ENCODE measurements at regions not wholly inside any gene's neighbourhood (a gene's known extent, or its start where the extent isn't known, plus 50 kb on each side); places are given as distances from the start of the nearest gene placed in this dataset.

- DNase-seq (ENCODE audit: low read depth): no peak
Observed at GRCh38 chr20:10954137-10954840, 280.5 kb upstream of the JAG1 start.

DNA sequence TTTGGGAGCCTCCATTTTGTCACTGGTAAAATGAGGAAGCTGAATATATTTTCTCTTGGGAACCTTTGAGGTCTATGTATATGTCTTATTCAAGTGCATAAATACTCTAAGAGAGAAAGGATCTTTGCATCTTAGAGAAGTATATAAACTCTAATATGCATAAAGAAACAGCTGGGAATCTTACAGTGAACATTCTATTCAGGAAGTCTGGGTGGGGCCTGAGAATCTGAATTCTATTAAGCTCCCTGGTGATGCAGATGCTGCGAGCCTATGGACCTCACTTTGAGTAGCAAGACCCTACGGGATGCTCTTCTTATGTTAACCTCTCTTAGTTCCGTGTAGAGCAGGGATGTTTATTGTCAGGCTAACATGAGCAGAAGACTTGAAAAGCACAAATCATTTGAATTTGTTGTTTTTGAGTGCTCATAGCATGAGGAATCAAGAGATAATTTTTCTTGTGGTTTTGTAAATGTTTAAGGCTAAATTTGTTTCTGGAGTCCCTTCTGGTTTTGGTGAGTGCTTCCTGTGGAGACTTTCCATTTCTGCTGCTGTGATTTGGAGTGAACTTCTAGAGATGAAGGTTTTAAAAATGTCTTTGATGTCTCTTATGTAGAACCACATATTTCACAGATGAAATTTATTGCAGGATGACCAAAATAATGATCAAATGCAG is 281.2 kb upstream of the JAG1 start:
- no peak for DNase-seq (ENCODE audit: low read depth)

- no peak for DNase-seq (ENCODE audit: low read depth)
Observed at GRCh38 chr20:10958279-10958678, 284.5 kb upstream of the JAG1 start.

DNA sequence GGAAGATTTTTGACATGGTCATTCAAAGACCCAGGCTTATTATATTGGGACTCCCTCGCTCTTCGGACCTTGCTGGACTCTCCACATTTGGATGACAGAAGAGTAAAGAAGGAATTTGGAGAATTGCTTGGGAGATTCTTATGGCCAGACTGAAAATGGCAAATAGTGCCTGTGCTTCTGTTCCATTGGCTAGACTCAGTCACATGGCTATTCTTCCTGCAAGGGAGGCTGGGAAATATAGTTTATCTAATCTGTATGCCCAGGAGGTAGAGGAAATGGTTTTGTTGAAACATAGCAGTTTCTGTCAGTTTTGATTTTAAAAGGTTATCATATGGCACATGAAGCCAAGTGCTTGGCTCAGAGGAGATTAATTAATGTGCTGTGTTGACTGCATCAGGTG is 286.6 kb upstream of the JAG1 start:
- no peak for DNase-seq (ENCODE audit: low read depth)

DNA sequence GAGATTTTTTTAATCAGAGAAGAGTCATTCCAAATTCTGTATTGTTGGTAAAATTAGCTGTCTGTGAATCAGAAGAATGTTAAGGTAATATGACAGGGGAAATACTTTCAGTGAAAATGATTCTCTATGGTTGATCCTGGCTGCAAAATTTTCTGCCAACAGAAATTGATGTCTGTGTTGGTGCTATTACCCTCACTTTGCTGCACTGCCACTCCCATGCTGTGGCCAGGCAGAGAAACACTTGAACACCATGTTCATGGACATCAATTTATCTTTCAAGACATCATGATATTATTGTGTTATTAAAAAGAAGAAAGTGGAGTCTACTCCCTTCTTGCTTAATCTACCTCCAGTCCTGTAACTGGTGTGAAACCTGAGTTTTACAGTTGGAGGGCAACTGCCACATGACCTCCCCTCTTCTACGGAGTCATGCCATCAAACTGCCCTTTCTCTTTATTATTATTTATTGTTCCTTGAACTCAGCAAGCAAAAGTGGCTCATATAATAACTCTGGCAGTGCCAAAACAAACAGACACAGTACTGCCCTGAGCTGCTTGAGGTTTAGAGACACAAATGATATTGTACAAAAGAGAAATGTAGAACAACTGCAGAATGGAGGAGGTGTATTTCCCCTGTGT is 288.0 kb upstream of the JAG1 start:
- DNase-seq (ENCODE audit: low read depth): no peak

GRCh38 chr20:10962937-10963336 is 289.1 kb upstream of the JAG1 start:
- DNase-seq (ENCODE audit: low read depth): no peak

- DNase-seq (ENCODE audit: low read depth): no peak
Observed at GRCh38 chr20:10963717-10964266, 290.0 kb upstream of the JAG1 start.

DNA sequence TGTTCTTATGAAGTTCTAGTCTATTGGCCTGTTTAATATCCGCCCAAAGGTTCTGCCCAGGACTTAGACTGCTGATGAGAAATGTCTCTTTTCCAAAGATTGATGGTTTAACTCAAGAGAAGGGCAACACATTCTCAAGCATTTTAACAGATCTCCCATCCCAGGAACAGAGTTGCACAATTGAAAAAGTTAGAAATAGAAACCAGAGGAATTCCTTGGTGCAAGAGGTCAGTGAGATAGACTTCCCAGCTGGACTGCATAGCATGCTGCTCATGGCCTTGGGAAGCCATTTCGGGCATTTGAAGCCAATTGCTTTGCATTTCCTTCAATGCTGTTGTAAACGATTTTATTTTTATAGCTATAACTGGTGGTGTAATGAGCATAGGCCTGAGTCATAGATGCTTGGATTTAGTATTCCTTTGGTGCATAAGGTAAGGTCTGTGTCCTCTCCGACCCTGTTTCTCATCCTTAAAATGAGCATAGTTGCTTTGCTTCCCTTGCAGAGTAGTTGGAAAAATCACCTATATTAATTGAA is 292.2 kb upstream of the JAG1 start:
- no peak for DNase-seq (ENCODE audit: low read depth)

GRCh38 chr20:10970109-10970508 is 296.3 kb upstream of the JAG1 start:
- DNase-seq (ENCODE audit: low read depth): peak; percentile 20

DNA sequence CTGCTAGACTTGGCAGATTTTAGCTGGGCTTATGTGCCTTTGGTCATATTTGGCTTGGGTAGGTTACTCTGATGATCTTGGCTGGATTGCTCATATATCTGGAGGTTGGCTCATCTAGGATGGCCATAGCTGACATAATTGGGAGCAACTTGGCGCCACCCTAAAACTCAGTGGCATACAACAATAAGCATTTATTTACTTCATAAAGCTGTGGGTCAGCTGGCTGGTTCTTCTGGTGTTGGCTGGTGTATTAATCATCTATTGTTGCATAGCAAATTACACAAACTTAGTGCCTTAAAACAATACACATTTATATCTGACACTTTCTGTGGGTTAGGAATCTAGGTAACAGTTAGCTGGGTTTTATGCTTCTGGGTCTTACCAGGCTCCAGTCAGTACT is 297.3 kb upstream of the JAG1 start:
- DNase-seq (ENCODE audit: low read depth): no peak

- DNase-seq (ENCODE audit: low read depth): no peak
Observed at GRCh38 chr20:10972219-10972860, 298.5 kb upstream of the JAG1 start.

GRCh38 chr20:10976051-10976450 is 302.3 kb upstream of the JAG1 start:
- no peak for DNase-seq (ENCODE audit: low read depth)

- DNase-seq (ENCODE audit: low read depth): no peak
Observed at GRCh38 chr20:10978019-10978702, 304.4 kb upstream of the JAG1 start.

- DNase-seq (ENCODE audit: low read depth): no peak
Observed at GRCh38 chr20:10978713-10979112, 304.9 kb upstream of the JAG1 start.

- DNase-seq (ENCODE audit: low read depth): peak; percentile 60
Observed at GRCh38 chr20:10982692-10983091, 308.9 kb upstream of the JAG1 start.

- DNase-seq (ENCODE audit: low read depth): no peak
Observed at GRCh38 chr20:10984294-10984693, 310.5 kb upstream of the JAG1 start.

- DNase-seq (ENCODE audit: low read depth): no peak
Observed at GRCh38 chr20:10984913-10985312, 311.1 kb upstream of the JAG1 start.

GRCh38 chr20:10985536-10985935 is 311.7 kb upstream of the JAG1 start:
- DNase-seq (ENCODE audit: low read depth): no peak

DNA sequence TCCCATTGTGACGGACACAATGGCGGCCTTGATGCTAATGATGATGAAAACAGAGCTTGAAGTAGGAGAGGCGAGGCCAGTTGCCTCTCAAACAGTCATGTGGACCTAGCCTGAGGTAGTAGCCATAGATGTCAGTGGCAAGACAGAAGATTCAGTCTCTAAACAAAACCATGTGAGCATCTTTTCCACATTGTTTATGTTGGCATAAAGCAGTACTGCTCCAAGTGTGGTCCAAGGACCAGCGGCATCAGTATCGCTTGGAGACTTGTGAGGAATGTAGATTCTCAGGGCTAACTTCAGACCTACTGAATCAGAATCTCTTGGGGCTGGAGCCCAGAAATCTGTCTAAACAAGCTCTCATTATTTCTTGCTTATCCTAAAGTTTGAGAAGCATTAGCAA is 312.8 kb upstream of the JAG1 start:
- DNase-seq (ENCODE audit: low read depth): no peak

DNA sequence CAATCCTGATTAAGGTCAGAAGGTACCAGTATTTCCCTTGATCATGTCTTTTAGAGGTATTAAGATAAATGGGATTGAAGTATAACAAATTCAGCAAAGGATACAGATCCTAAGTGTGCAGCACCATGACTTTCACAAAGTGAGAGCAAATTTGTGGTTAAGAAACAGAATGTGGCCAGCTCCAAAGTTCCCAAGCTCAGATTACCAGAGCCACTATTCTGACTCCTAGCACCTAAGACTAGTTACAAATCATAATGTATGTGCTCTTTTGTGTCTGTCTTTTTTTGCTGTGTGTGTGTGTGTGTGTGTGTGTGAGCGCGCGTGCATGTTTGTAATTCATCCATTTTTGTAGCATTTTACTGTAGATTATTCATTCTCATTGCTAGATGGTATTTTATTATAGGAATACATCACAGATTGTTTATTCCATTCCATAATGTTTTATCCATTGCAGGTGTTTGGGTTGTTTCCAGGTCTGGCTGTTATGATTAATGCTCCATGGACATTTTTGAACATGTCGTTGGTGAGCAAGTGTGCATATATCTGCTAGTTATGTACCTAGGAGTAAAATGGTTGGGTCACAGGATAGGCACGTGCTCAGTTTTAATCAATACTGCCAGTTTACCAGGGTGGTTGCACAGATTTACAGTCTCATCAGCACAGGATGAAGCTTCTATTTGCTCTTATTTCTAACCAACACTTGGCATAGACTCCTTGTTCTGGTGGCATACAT is 314.0 kb upstream of the JAG1 start:
- DNase-seq (ENCODE audit: low read depth): no peak

Data from HS-5 (cell line).